HG03521 (cell line): ENCODE measurements at regions not wholly inside any gene's neighbourhood (a gene's known extent, or its start where the extent isn't known, plus 50 kb on each side); places are given as distances from the start of the nearest gene placed in this dataset.
"Not testable (repeated sequence)": the region's sequence is repeated elsewhere in the genome, so short reads cannot be mapped to it uniquely, and the experiment has no call there.

ENCODE experiments used
- ATAC-seq: cut with Tn5 transposase; IDR thresholded peaks from one replicate; pipeline ENCODE4 v1.9.1; 2021; ENCODE audit warnings: mild to moderate bottlenecking, moderate library complexity; ENCODE audit not compliant: unreplicated experiment

- ATAC-seq, result no peak
Observed at GRCh38 chr9:85339338-85339737, 402.4 kb downstream of the AGTPBP1 start.

GRCh38 chr9:85334228-85334627, 407.5 kb downstream of the AGTPBP1 start:
- ATAC-seq, result no peak

GRCh38 chr9:85332487-85332886, 409.3 kb downstream of the AGTPBP1 start:
- ATAC-seq, result no peak

- ATAC-seq, result no peak
Observed at GRCh38 chr9:85331626-85332025, 410.1 kb downstream of the AGTPBP1 start.

- no peak for ATAC-seq
Observed at GRCh38 chr9:85322592-85322991, 419.2 kb downstream of the AGTPBP1 start.

- ATAC-seq, result no peak
Observed at GRCh38 chr9:85321561-85321960, 420.2 kb downstream of the AGTPBP1 start.

GRCh38 chr9:85319936-85320656, 421.7 kb downstream of the AGTPBP1 start:
- ATAC-seq, result no peak

GRCh38 chr9:85315535-85315934, 426.2 kb downstream of the AGTPBP1 start:
- ATAC-seq, result not testable (repeated sequence)

- no peak for ATAC-seq
Observed at GRCh38 chr9:85310573-85310972, 431.2 kb downstream of the AGTPBP1 start.

- ATAC-seq, result no peak
Observed at GRCh38 chr9:85303757-85304134, 438.0 kb downstream of the AGTPBP1 start.

GRCh38 chr9:85302938-85303756, 438.6 kb downstream of the AGTPBP1 start:
- no peak for ATAC-seq

GRCh38 chr9:85298499-85298898, 443.3 kb downstream of the AGTPBP1 start:
- no peak for ATAC-seq

GRCh38 chr9:85295244-85295643, 446.5 kb downstream of the AGTPBP1 start:
- not testable (repeated sequence) for ATAC-seq

GRCh38 chr9:85292261-85292660, 449.5 kb downstream of the AGTPBP1 start:
- ATAC-seq, result no peak

GRCh38 chr9:85291266-85291665, 450.5 kb downstream of the AGTPBP1 start:
- ATAC-seq, result no peak

GRCh38 chr9:85290019-85290418, 451.7 kb downstream of the AGTPBP1 start:
- ATAC-seq, result no peak

GRCh38 chr9:85289142-85289541, 452.6 kb downstream of the AGTPBP1 start:
- no peak for ATAC-seq

GRCh38 chr9:85283421-85283820, 458.3 kb downstream of the AGTPBP1 start:
- no peak for ATAC-seq

- no peak for ATAC-seq
Observed at GRCh38 chr9:85278769-85279168, 463.0 kb downstream of the AGTPBP1 start.

- ATAC-seq, result no peak
Observed at GRCh38 chr9:85276741-85277140, 465.0 kb downstream of the AGTPBP1 start.

GRCh38 chr9:85269811-85270210, 471.9 kb downstream of the AGTPBP1 start:
- ATAC-seq, result no peak

GRCh38 chr9:85268131-85268530, 473.6 kb downstream of the AGTPBP1 start:
- ATAC-seq, result no peak
